Central memory CD8-positive, alpha-beta T cell (primary cell): ENCODE measurements at regions not wholly inside any gene's neighbourhood (a gene's known extent, or its start where the extent isn't known, plus 50 kb on each side); places are given as distances from the start of the nearest gene placed in this dataset.
"Not testable (repeated sequence)": the region's sequence is repeated elsewhere in the genome, so short reads cannot be mapped to it uniquely, and the experiment has no call there.

ENCODE experiments used
- ATAC-seq: fragments of 150-1000 bp; cut with Tn5 transposase; replicated peaks from 2 replicates; pipeline ENCODE4 v1.10.0; 2022; ENCODE audit warnings: mild to moderate bottlenecking, moderate FRiP score, moderate number of reproducible peaks; ENCODE audit not compliant: poor library complexity, severe bottlenecking; ENCODE audit errors: extremely low read depth
- DNase-seq, 2 donors: peaks; one replicate each; pipeline ENCODE4 v3.0.0; 2021; ENCODE audit warnings: low spot score in 2 of 2
- H3K27ac Mint-ChIP-seq: one replicate; pipeline ENCODE4 v1.8.0; 2022; ENCODE audit warnings: low read depth, mild to moderate bottlenecking, moderate library complexity, mixed read lengths
- H3K27me3 Mint-ChIP-seq: one replicate; pipeline ENCODE4 v1.8.0; 2022; ENCODE audit warnings: mixed read lengths
- H3K36me3 Mint-ChIP-seq: one replicate; pipeline ENCODE4 v1.8.0; 2022; ENCODE audit warnings: mild to moderate bottlenecking, moderate library complexity, mixed read lengths; ENCODE audit not compliant: insufficient read depth
- H3K4me1 Mint-ChIP-seq: one replicate; pipeline ENCODE4 v1.8.0; 2022; ENCODE audit warnings: mixed read lengths
- H3K4me3 Mint-ChIP-seq: one replicate; pipeline ENCODE4 v1.8.0; 2022; ENCODE audit warnings: mild to moderate bottlenecking, moderate library complexity, mixed read lengths
- H3K9me3 Mint-ChIP-seq: one replicate; pipeline ENCODE4 v1.8.0; 2022; ENCODE audit warnings: mixed read lengths

DNA sequence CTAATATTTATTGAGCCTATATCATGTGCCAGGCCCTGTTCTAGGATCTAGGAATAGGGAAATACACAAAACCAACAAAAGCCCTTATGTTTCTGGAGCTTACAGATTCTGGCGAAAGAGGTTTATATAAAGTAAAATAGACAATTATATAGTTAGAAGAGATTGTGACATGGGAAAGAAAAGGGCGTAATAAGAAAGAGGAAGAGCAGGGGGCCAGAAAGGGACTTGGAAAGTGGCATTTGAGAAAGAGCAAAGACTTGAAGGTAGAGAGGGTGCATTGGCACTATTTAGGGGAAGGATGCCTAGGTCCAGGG, 322.5 kb upstream of the FAM78B start:
- DNase-seq (no peak), ATAC-seq (no peak)
- Mint-ChIP-seq H3K36me3 (no peaks in the 10 kb centered on the region), H3K27ac (no peak overlapping the region), H3K4me1 (peaks cover 7% of the 10 kb centered on the region), H3K27me3 (no peaks in the 10 kb centered on the region), H3K9me3 (no peaks in the 10 kb centered on the region), H3K4me3 (no peak overlapping the region)

DNA sequence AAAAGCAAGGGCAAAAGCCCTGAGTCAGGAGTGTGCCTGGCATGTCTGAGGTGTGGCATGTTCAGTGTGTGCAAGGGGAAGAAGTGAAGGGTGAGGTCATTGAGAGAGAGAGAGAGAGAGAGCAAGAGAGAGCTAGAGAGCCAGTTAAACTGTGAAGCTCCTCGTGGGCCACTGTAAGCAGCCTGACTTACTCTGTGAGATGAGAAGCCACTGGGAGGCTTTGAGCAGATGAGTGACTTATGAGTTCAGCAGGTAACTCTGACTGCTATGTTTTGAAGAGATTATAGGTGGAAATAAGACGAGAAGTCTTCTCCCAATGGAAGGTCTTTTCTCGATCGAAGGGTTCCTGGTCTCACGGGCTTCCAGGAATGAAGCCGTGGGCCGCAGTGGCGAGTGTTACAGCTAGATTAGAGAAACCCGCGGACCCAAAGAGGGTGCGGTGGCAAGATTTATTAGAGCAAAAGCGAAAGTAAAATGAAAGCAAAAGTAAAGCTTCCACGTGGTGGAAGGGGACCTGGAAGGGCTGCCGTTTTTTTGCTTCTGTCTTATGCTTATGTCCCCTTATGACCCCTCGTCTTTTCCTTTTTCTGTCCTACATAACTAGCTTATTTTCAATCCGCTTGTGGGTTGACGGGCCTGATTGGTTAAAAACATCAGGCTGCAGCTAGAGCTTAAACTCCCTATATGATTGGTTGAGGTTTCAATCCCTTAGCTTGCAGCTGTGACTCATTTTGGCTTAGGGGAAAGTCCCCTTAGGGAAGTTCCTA, 323.1 kb upstream of the FAM78B start:
- Mint-ChIP-seq H3K4me3 (no peak overlapping the region), H3K27me3 (peaks cover 1% of the 10 kb centered on the region), H3K4me1 (peaks cover 7% of the 10 kb centered on the region), H3K9me3 (no peaks in the 10 kb centered on the region), H3K36me3 (no peaks in the 10 kb centered on the region), H3K27ac (no peak overlapping the region)
- ATAC-seq (peak; percentile 85), DNase-seq (peak; percentile 21 to 36)

DNA sequence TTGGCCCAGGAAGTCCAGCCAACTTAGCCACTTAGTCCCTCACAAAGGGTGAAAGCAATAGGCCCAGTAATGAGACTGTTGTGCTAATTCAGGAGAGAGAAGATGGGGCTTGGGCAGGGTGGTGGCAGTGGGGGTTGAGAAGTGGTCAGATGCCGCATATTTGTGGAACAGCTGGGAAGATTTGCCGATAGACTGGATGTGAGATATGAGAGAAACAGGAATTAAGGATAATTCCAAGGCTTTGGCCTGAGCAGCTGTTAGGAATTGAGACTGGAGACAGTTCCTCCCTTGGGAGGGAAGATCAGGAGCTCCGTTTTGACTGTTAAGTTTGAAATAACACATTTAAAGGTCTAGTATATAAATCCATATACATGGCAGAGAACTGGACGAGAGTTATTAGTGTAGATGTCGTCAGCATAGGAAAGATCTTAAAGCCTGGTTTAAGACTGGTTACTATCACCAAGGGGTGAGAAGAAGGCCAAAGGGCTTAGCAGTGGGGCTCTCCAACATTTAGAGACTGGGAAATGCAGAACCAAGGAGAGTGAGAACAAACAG, 323.7 kb upstream of the FAM78B start:
- no peaks in the 10 kb centered on the region for H3K36me3 Mint-ChIP-seq
- no peak for ATAC-seq
- H3K27me3 Mint-ChIP-seq: peaks cover 8% of the 10 kb centered on the region
- no peaks in the 10 kb centered on the region for H3K9me3 Mint-ChIP-seq
- H3K4me1 Mint-ChIP-seq: peaks cover 7% of the 10 kb centered on the region
- no peak overlapping the region for H3K27ac Mint-ChIP-seq
- no peak overlapping the region for H3K4me3 Mint-ChIP-seq
- DNase-seq: no peak

DNA sequence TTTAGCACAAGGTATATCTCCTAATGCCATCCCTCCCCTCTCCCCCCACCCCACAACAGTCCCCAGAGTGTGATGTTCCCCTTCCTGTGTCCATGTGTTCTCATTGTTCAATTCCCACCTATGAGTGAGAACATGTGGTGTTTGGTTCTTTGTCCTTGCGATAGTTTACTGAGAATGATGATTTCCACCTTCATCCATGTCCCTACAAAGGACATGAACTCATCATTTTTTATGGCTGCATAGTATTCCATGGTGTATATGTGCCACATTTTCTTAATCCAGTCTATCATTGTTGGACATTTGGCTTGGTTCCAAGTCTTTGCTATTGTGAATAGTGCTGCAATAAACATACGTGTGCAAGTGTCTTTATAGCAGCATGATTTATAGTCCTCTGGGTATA, 327.0 kb upstream of the FAM78B start:
- H3K27ac Mint-ChIP-seq, H3K36me3 Mint-ChIP-seq, ATAC-seq, DNase-seq, H3K4me3 Mint-ChIP-seq, H3K4me1 Mint-ChIP-seq, H3K9me3 Mint-ChIP-seq: not testable (repeated sequence)
- peaks cover 28% of the 10 kb centered on the region for H3K27me3 Mint-ChIP-seq

DNA sequence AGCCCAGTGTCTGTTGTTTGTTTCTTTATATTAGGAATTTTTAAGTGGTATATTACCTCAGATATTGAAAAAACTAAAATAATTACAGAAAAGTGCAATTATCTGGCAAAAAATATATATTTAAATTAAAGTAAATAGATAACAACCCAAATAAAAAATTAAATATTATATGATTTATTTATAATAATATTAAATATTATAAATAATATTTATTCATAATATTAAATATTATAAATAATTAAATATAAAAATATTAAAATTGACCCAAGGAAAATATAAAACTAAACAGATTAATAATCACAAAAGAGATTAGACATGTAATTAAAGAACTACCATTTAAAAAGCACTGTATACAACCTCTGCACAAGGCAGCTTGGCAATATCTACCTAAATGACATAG, 331.9 kb upstream of the POGK start:
- H3K36me3 Mint-ChIP-seq: no peaks in the 10 kb centered on the region
- DNase-seq: no peak
- H3K9me3 Mint-ChIP-seq: no peaks in the 10 kb centered on the region
- ATAC-seq: no peak
- H3K27ac Mint-ChIP-seq: no peak overlapping the region
- no peak overlapping the region for H3K4me3 Mint-ChIP-seq
- H3K4me1 Mint-ChIP-seq: no peaks in the 10 kb centered on the region
- H3K27me3 Mint-ChIP-seq: peaks cover 10% of the 10 kb centered on the region

DNA sequence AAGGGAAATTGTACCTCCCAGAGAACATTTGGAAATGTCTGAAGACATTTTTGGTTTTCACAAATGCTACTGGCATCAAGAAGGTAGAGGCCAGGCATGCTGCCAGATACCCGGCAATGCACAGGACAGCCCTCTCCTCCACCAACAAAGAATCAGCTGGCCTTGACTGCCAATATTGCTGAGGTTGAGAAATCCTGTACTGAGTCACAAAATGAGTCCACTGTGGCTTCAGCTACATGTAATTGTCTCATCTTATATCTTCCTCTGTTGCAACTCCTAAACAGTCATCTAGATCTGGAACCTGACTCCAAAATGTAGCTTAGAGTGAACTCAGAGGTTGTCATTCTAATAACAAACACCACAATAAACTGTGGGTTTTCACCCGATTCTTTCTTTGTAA, 327.5 kb upstream of the POGK start:
- Mint-ChIP-seq H3K27me3 (peaks cover 33% of the 10 kb centered on the region), H3K36me3 (no peaks in the 10 kb centered on the region), H3K4me3 (no peak overlapping the region), H3K9me3 (no peaks in the 10 kb centered on the region), H3K4me1 (no peaks in the 10 kb centered on the region), H3K27ac (no peak overlapping the region)
- DNase-seq (no peak), ATAC-seq (no peak)

DNA sequence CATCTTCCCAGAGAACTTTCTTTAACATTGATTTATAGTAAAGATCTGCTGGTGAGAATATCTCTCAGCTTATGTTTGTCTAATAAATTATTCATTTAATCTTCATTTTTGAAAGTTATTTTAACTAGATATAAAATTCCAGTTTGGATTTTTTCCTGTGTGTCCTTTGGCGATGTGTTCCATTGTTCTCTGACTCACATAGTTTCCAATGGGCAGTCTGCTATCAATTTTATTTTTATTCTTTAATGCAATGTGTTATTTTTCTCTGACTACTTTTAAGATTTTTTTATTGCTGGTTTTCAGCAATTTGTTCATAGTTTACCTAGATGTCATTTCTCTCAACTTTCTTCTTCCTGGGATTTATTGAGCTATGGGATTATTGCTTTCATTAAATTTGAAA, 325.2 kb upstream of the POGK start:
- Mint-ChIP-seq H3K36me3 (no peaks in the 10 kb centered on the region), H3K27ac (no peak overlapping the region), H3K4me1 (no peaks in the 10 kb centered on the region), H3K27me3 (peaks cover 38% of the 10 kb centered on the region), H3K9me3 (no peaks in the 10 kb centered on the region), H3K4me3 (no peak overlapping the region)
- DNase-seq (no peak), ATAC-seq (no peak)

DNA sequence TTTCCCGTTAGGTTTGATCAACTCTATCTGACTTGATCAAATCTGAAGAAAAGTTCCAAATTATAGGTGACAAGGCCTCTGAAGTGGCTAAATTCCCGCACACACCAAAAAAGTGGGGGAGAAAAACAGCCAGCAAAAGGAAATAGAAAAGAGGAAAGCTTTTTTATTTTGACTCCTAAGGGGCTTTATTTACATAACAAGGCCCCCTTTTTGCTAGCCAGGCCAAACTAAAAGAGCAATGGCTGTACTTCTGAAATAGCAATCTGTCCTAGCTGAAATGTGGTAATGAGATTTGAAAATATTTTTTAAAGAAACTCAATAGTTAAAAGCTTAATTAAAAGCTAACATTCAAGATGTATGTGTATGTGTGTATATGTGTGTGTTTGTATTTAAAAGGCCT, 311.5 kb upstream of the POGK start:
- Mint-ChIP-seq H3K36me3 (no peaks in the 10 kb centered on the region), H3K27me3 (peaks cover 21% of the 10 kb centered on the region), H3K4me3 (no peak overlapping the region), H3K9me3 (no peaks in the 10 kb centered on the region), H3K4me1 (no peaks in the 10 kb centered on the region), H3K27ac (no peak overlapping the region)
- ATAC-seq (no peak), DNase-seq (no peak)

DNA sequence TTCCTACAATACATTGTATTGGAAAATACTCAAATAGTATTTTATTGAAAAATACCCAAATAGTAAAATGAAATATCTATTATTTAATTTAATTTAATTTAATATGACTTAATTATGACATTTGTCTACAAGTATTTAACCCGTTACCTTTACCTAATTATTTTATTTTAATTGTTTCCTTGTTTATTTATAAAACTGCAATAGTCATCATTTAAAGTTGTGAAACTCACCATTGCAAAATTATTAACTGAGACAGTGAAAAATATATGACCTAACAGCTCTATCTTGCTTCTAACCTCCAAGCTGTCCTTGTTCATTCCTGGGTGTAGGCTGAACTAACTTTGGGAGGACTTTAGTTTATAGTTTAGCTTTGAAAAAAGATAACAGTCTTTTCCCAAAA, 300.6 kb upstream of the POGK start:
- DNase-seq: no peak
- H3K27ac Mint-ChIP-seq: no peak overlapping the region
- no peaks in the 10 kb centered on the region for H3K9me3 Mint-ChIP-seq
- peaks cover 2% of the 10 kb centered on the region for H3K36me3 Mint-ChIP-seq
- ATAC-seq: no peak
- peaks cover 36% of the 10 kb centered on the region for H3K27me3 Mint-ChIP-seq
- H3K4me3 Mint-ChIP-seq: no peak overlapping the region
- no peaks in the 10 kb centered on the region for H3K4me1 Mint-ChIP-seq

DNA sequence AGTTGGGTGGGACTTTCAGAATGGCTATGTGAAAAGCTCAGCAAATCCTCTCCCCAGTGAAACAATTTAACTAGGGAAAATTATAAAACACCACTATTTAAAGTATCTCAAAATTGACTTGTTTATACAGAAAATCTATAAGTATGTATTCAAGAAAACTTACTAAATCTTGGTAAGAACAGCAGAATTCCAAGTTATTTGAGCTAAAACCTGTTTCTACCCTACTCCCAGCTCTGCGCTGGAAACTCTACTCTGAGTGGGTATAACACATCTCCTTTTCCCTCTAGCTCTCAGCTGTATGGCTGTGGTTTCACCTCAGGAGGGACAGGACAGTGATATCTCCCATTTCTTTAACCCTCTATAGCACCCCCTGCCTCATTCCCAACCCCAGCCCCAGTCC, 295.2 kb upstream of the POGK start:
- Mint-ChIP-seq H3K27ac (no peak overlapping the region), H3K27me3 (peaks cover 17% of the 10 kb centered on the region), H3K4me1 (no peaks in the 10 kb centered on the region), H3K4me3 (no peak overlapping the region), H3K36me3 (no peaks in the 10 kb centered on the region), H3K9me3 (peaks cover under 1% of the 10 kb centered on the region)
- DNase-seq: no peak
- ATAC-seq: no peak

DNA sequence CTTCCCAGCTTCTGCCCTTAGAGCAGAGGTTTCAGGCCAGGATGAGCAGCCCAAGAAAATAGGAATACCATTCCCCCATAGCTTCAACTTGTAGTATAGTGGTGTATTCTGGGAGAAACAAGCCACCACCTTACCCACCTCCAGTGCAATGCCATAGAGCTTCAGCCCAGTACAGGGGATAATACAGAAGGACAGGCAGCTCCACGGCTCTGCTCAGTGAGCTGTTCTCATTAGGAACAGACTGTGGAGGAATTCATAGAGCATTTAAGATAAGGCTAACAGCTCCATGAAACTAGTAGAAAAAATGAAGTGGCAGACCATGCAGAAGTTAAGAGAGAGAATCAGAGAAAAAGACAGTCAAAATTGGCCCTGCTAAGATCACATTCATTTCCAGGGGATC, 294.7 kb upstream of the POGK start:
- H3K27me3 Mint-ChIP-seq: peaks cover 18% of the 10 kb centered on the region

DNA sequence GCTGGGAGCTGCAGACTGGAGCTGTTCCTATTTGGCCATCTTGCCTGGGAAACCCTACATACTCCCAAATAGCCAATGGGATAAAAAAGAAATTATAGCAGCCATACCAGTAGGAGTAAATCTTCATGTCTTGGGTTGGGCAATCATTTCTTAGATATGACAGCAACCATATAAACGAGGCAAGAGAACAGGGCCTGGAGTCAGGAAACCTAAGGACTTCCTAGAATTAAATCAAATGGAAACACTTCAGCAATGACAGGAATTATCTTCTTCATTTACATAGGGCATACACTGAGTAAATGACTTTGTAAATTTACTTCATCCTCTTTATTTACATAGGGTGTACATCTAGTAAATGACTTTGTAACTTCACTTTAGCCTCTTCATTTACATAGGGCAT, 286.6 kb upstream of the POGK start:
- Mint-ChIP-seq H3K27ac (no peak overlapping the region), H3K4me1 (no peaks in the 10 kb centered on the region), H3K27me3 (peaks cover 40% of the 10 kb centered on the region), H3K36me3 (no peaks in the 10 kb centered on the region), H3K9me3 (peaks cover 18% of the 10 kb centered on the region), H3K4me3 (no peak overlapping the region)
- no peak for ATAC-seq
- DNase-seq: no peak

More for the DNA sequence above, 294.7 kb upstream of the POGK start:
- ATAC-seq (no peak), DNase-seq (no peak)
- H3K36me3 Mint-ChIP-seq: no peaks in the 10 kb centered on the region
- no peaks in the 10 kb centered on the region for H3K4me1 Mint-ChIP-seq
- no peak overlapping the region for H3K27ac Mint-ChIP-seq
- no peak overlapping the region for H3K4me3 Mint-ChIP-seq
- H3K9me3 Mint-ChIP-seq: peaks cover 6% of the 10 kb centered on the region

DNA sequence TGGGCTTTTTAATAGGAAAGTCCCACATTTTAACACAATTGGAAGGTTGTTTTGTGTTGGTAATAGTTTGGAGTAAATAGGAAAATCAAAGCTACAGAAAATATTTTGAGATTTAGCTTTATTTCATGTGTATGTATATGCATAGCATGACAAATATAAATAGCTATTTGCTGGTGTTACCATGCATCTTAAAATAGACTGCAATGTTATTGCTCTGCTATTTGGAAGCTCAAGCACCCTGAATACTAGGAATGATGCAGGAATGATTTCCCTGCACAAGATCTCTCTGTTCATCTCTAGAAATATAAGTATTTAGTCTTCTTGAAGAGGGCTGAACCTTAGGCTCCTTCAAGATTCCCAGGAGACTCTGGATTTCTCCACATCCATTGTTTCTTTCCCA, 268.3 kb upstream of the POGK start:
- no peak overlapping the region for H3K27ac Mint-ChIP-seq
- ATAC-seq (no peak), DNase-seq (no peak)
- no peaks in the 10 kb centered on the region for H3K9me3 Mint-ChIP-seq
- H3K36me3 Mint-ChIP-seq: no peaks in the 10 kb centered on the region
- no peaks in the 10 kb centered on the region for H3K4me1 Mint-ChIP-seq
- peaks cover 16% of the 10 kb centered on the region for H3K27me3 Mint-ChIP-seq
- no peak overlapping the region for H3K4me3 Mint-ChIP-seq
